ENCODE measurements at regions not wholly inside any gene's neighbourhood (a gene's known extent, or its start where the extent isn't known, plus 50 kb on each side); places are given as distances from the start of the nearest gene placed in this dataset.

DNA sequence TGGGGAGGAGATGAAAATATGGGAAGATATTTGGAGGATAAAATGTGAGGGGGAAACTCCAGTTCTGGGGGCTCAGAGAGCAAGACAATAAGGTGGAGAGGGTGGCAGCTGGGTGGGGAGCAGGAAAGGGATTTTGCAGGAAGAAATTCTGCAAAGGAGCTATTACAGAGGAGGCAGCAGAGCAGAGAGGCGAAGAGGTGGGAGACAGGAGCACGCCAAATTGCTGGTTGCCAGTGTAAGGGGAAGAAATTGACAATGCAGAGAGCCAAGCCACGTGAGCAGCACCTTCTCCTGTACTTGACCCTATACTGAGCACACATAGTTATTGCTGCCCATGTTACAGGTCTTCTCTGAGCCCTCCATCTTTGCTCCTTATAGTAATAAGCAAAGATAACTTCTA is 190.3 kb upstream of the ONECUT1 start:
- TF ChIP-seq POLR2AphosphoS5 (IDR thresholded peaks at IDR 0.05; ENCODE audit: low read depth, low read length): no peak
- TF ChIP-seq, protein P1, sequence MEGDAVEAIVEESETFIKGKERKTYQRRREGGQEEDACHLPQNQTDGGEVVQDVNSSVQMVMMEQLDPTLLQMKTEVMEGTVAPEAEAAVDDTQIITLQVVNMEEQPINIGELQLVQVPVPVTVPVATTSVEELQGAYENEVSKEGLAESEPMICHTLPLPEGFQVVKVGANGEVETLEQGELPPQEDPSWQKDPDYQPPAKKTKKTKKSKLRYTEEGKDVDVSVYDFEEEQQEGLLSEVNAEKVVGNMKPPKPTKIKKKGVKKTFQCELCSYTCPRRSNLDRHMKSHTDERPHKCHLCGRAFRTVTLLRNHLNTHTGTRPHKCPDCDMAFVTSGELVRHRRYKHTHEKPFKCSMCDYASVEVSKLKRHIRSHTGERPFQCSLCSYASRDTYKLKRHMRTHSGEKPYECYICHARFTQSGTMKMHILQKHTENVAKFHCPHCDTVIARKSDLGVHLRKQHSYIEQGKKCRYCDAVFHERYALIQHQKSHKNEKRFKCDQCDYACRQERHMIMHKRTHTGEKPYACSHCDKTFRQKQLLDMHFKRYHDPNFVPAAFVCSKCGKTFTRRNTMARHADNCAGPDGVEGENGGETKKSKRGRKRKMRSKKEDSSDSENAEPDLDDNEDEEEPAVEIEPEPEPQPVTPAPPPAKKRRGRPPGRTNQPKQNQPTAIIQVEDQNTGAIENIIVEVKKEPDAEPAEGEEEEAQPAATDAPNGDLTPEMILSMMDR (IDR thresholded peaks at IDR 0.05): no peak
- no peak for TF ChIP-seq TAF1 (IDR thresholded peaks at IDR 0.05; ENCODE audit: borderline replicate concordance, low read depth, low read length)
- TF ChIP-seq, protein P2, sequence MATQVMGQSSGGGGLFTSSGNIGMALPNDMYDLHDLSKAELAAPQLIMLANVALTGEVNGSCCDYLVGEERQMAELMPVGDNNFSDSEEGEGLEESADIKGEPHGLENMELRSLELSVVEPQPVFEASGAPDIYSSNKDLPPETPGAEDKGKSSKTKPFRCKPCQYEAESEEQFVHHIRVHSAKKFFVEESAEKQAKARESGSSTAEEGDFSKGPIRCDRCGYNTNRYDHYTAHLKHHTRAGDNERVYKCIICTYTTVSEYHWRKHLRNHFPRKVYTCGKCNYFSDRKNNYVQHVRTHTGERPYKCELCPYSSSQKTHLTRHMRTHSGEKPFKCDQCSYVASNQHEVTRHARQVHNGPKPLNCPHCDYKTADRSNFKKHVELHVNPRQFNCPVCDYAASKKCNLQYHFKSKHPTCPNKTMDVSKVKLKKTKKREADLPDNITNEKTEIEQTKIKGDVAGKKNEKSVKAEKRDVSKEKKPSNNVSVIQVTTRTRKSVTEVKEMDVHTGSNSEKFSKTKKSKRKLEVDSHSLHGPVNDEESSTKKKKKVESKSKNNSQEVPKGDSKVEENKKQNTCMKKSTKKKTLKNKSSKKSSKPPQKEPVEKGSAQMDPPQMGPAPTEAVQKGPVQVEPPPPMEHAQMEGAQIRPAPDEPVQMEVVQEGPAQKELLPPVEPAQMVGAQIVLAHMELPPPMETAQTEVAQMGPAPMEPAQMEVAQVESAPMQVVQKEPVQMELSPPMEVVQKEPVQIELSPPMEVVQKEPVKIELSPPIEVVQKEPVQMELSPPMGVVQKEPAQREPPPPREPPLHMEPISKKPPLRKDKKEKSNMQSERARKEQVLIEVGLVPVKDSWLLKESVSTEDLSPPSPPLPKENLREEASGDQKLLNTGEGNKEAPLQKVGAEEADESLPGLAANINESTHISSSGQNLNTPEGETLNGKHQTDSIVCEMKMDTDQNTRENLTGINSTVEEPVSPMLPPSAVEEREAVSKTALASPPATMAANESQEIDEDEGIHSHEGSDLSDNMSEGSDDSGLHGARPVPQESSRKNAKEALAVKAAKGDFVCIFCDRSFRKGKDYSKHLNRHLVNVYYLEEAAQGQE (IDR thresholded peaks at IDR 0.05; ENCODE audit: low read depth, low read length): no peak
- TF ChIP-seq EZH2phosphoT487 (IDR thresholded peaks at IDR 0.05; ENCODE audit: borderline replicate concordance, low read depth): no peak
- TF ChIP-seq, protein P3, sequence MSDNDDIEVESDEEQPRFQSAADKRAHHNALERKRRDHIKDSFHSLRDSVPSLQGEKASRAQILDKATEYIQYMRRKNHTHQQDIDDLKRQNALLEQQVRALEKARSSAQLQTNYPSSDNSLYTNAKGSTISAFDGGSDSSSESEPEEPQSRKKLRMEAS (IDR thresholded peaks at IDR 0.05; ENCODE audit: low read depth): no peak
- TF ChIP-seq YY1 (IDR thresholded peaks at IDR 0.05; ENCODE audit: low read depth): no peak
- TF ChIP-seq MXI1 (IDR thresholded peaks at IDR 0.05; ENCODE audit: low read depth, low read length): no peak
- TF ChIP-seq TCF12 (IDR thresholded peaks at IDR 0.05): no peak
- TF ChIP-seq NFIC (IDR thresholded peaks at IDR 0.05; ENCODE audit: borderline replicate concordance): no peak
- TF ChIP-seq RAD21 (IDR thresholded peaks at IDR 0.05; ENCODE audit: low read length): no peak

All from SK-N-SH (cell line).